22Rv1 (cell line): ENCODE measurements at regions not wholly inside any gene's neighbourhood (a gene's known extent, or its start where the extent isn't known, plus 50 kb on each side); places are given as distances from the start of the nearest gene placed in this dataset.

Experiments used
- ZFX ChIP-seq: fragments of 450-650 bp; IDR thresholded peaks from 2 replicates; pipeline ENCODE4 v1.6.1; 2017; ENCODE audit warnings: antibody characterized with exemption, borderline replicate concordance
- TF ChIP-seq, protein P1 (sequence below): fragments of 450-650 bp; IDR thresholded peaks from 2 replicates; pipeline ENCODE4 v1.5.1; 2017; ENCODE audit warnings: mild to moderate bottlenecking

GRCh38 chr2:75428060-75428459, 132.7 kb downstream of the EVA1A start:
- TF ChIP-seq, protein P1, sequence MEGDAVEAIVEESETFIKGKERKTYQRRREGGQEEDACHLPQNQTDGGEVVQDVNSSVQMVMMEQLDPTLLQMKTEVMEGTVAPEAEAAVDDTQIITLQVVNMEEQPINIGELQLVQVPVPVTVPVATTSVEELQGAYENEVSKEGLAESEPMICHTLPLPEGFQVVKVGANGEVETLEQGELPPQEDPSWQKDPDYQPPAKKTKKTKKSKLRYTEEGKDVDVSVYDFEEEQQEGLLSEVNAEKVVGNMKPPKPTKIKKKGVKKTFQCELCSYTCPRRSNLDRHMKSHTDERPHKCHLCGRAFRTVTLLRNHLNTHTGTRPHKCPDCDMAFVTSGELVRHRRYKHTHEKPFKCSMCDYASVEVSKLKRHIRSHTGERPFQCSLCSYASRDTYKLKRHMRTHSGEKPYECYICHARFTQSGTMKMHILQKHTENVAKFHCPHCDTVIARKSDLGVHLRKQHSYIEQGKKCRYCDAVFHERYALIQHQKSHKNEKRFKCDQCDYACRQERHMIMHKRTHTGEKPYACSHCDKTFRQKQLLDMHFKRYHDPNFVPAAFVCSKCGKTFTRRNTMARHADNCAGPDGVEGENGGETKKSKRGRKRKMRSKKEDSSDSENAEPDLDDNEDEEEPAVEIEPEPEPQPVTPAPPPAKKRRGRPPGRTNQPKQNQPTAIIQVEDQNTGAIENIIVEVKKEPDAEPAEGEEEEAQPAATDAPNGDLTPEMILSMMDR = no peak
- TF ChIP-seq ZFX = no peak
